NCI-H460 (cell line): ENCODE measurements at regions not wholly inside any gene's neighbourhood (a gene's known extent, or its start where the extent isn't known, plus 50 kb on each side); places are given as distances from the start of the nearest gene placed in this dataset.

Experiments
- DNase-seq: peaks from one replicate; pipeline ENCODE4 v3.0.0-alpha.2; 2016; ENCODE audit warnings: low read depth; ENCODE audit errors: extremely low read depth

DNA sequence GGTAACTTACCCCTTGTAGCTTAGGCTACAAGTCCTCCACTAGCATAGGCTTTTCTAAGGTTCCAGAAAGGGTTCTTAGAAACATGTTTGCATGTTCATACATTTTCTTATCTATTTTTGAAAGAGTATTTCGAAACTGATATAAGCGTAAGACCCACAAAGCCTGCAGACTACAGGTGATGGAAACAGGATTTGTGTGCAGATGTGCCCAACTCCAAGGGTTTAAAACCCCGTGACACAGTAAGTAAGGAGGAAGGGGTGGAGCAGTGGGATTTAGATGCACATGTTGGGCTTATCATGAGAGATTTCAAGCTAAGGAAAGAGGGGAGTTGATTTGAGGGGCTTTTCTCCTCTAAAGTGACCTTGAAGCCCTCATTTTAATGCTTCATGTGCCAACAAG is 164.7 kb downstream of the LTN1 start:
- DNase-seq, result no peak

DNA sequence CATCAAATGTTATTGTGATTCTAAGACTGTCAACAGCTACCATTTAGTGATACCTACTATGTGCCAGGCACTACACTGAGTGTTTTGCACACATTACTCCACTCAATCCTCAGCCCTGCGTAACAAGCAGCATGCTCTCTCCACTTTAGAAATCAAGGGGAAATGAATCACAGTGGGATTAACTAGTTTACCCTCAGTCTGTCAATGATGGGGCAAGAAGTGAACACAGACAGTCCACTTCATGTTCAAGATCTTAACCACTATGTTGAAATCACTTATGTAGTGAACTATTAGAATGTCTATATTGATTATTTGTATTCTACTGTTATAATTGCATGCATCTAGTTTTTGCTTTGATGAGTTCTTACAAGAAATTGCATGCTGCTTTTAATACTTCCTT is 165.3 kb downstream of the LTN1 start:
- no peak for DNase-seq

DNA sequence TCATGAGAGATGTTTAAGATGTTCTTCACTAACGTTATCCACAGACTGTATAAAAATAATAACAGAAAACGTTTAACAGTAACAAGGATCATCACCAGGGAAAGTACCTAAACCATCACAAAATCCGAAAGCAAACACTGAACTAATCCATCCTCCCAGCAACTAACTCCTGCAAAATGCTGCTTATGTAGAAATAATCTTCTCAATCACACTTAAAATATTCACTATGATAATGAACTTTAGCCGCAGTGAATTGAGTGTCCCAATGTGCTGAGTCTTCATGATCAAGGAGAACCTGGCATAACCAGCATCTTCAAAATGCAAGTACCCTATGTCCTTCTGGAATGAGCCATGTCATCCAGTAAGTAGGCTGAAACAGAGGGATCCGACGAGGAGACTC is 166.1 kb downstream of the LTN1 start:
- DNase-seq, result no peak

DNA sequence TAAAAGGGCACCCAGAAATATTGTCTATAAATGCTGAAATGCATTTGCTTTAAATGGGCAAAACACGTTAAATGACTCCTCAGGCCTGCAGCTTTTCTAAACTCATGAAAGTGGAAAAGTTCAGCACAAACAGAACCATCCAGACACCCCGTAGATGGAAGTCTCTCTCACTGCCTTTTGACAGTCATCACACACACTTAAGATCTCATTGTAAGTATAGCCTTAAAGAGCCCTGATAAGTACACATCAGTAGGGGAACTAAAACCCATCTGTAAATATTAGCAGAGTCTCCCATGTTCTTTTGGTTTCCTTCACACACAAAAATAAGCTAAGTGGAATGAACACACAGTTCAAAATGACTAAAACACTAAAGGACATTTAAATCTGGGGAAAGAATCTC is 166.7 kb downstream of the LTN1 start:
- DNase-seq, result no peak

DNA sequence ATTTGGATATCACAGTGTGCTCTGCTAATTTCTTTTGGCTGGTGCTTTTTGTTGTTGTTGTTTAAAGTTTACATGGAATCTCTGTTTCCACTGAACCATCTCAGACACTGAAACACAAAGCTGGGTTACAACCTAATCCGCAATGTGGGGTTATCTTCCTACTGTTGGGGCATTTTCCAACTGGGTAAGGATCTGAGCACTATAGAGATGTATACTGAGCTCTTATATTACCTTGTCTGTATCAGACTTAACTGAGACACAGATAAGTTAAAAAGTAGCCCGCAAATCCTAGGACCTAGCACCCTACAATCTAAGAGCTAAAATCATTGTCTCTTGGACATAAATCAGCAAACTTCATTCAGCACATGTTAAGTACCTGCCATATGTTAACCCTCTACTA is 169.2 kb downstream of the LTN1 start:
- no peak for DNase-seq

DNA sequence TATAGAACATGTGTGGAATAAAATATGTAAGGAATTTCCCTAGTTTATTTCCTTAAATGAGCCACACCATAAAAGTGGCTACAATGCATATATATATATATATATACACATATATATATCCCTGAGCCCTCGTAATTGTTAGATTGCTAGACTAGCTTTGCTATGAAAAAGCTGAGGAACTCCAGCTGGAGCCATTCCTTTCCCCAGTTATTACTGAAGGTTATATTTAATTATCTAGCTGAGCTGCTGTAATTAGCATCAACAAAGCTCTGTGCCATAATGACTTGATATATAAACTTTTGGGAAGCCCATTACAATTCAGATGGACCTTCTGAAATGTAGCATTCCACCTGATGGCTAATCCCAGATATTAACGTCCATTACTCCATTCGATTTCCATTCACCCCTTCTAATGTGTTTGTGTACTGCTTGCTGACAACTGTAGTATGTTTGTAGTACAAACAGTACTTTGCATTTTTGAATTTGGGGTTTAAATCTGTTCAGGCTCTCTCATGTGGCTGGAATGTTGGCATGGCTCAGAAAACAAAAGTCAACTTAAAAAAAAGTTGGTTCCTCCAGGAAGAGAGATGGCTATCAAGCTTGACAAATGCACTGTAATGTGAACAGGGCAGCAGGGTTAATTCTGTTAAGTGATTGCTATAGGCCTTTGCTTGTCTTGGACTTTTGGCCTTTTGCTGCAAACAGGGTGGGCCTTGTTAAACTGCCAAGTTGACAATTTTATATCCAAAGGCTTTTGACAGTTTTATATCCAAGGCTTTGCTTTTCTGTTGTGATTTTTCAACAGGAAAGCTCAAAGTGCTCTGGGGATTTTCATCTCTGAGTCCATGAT is 170.0 kb downstream of the LTN1 start:
- DNase-seq, result no peak

DNA sequence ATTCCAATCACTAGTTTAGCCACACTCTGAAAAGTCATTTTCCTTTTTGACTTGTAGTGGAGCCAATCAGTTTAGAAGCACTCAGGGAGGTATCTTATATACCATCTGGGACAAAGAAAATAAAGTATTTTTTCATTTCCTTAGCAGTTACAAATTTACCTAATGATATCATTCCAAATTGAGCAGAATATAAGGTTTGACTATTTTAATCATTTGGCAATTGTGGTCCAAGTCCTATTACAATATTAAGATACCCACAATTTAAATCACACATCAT is 170.6 kb downstream of the LTN1 start:
- DNase-seq, result no peak

DNA sequence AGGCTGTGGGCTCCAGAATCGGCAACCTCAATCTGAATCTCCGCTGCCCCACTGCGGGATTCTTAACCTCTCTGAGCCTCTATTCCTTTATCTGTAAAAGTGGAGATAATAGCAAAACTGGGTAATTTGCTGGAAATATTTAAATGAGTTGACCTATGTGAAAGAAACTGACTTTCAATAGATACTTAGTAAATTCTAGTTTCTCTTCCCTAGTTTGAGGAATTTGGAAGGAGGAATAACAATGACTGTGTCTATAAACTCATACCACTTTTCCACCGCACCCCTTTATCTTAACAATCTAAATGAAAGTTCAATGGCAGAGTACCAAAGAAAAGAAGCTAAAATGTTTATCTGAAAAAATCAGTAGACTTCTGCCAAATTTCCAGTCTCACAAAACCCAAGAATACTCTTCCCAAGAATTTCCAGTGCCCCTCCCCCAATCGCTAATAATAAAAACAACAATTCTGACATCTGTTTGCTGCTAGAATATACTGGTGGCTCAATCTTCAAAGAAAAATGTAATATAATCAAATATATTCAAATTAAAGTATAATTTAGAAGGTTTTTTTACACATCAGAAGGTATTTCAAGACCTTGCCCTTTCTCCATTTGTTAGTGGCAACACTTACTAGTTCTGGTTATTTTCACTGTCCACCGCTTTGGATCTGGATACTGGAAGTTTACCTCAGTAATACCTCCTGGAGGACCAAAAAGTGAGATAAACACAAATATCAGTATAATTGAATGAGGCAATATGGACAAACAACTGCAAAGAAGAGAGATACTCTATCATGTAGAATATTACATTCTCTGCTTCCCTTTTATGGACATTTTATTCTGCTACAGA is 171.2 kb downstream of the LTN1 start:
- no peak for DNase-seq

DNA sequence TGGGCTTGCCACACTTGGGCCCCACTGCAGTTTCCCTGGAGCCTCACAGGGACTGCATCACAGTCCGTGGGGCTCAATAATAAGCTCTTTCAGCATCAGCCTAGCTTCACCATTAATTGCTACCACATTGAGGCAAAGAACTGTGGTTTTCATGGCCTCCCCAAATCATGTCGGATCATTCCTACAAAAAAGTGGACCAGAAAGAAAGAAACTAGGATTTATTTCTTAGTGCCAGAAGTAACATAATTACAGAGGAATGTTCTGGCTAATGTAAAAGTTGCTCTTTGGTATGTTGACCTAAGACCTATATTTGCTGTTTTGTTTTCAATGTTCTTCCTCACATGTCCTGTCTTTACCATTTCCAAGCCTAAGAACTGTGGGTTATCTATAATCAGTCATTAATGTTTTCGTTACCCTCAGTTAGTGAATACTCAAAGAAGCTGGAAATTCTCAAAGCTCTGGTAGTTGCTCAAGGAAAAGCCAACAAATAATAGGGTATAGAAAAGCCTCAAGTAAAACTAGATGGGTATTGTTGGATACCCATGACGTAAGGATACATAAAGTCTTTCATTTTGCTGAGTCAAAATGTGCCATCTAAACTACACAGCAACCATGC is 173.9 kb downstream of the LTN1 start:
- DNase-seq, result no peak

DNA sequence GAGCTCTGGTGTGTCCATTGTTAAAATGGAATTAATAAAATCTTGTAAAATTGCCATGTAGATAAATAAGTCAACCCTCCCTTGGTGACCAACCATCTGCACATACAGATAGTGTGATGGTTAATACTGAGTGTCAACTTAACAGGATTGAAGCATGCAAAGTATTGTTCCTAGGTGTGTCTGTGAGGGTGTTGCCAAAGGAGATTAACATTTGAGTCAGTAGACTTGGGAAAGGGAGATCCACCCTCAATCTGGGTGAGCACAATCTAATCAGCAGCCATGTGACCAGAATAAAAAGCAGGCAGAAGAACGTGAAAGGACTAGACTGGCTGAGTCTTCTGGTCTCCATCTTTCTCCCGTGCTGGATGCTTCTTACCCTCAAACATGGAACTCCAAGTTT is 174.8 kb downstream of the LTN1 start:
- no peak for DNase-seq

DNA sequence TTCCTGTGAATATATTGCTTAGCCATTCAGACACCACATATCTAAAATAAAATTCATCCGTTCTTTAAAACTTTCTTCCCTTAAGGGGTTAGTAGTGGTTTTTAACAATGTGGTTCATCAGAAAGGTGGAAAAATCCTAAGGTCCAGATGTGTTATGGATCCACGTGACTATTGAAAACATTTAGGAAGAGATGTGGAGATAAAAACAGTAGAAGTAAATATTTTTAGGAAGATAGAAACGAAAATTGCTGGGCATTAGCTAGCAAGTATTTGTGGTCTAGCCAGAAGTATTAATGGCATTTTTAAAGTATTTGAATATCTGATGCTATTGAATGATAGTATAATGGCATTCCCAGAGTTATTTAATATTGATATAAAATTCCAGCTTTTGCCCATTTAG is 180.8 kb downstream of the LTN1 start:
- no peak for DNase-seq

DNA sequence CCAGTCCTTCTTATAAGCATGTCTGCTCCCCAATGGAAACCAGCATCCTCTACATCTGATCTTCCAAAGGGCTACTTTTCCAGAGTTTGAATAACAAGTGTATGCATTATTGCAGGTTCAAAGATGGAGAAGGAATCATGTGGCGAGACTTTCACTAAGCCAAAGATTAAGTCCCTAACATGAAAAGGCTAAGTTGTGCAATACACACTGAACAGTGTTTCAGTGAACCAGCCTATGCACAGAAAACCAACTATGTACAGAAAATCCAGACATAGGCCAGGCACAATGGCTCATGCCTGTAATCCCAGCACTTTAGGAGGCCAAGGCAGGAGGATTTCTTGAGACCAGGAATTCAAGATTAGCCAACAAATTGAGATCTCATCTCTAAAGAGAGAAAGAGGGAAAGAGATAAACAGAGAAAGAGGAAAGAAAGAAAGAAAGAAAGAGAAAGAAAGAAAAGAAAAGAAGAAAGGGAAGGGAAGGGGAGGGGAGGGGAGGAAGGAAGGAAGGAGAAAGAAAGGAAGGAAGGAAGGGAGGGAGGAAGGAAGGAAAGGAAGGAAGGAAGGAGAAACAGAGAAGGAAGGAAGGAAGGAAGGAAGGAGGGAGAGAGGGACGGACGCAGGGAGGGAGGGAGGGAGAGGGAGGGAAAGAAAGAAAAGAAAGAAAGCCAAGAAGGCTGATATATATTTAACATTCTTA is 181.7 kb downstream of the LTN1 start:
- no peak for DNase-seq

DNA sequence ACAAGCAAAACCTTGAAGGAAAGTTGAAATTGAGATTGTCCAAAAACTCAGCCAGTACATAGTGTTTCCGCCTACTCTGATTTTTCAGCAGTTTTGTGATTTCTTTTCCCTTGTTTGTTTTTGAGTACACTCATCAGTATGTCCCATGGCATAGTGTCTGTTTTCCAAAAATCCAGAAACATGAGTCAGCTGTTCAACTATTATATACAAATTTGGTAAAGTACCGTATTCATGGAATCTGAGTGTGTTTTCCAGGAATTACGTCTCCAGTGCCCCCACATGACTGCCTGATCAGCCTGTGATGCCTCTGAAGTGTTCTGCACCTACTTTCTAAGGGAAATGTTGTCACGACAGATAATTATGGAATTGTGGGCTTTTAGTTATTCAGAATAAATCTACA is 186.8 kb downstream of the LTN1 start:
- no peak for DNase-seq

DNA sequence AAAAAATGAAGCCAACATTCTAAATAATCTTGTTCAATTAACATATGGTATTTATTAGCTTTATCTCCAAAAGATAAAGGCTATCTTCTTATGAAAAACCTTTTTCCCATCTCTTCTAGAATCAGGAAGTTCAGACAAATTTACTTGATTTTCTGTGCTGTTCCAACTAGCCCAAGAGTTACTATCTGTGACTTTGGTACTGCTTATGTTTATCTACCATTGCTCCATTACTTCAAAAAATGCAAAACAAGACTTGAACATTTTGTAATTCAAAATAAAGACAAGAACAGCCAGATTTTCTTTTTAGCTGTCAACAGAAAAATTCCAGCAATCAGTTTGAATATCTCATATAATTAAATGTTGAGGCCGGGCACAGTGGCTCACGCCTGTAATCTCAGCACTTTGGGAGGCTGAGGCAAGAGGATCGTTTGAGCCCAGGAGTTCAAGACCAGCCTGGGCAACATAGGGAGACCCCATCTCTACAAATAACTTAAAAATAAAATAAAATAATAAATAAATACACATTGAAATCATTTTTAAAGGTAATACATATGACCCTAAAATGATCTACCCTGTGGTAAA is 188.5 kb downstream of the LTN1 start:
- no peak for DNase-seq

DNA sequence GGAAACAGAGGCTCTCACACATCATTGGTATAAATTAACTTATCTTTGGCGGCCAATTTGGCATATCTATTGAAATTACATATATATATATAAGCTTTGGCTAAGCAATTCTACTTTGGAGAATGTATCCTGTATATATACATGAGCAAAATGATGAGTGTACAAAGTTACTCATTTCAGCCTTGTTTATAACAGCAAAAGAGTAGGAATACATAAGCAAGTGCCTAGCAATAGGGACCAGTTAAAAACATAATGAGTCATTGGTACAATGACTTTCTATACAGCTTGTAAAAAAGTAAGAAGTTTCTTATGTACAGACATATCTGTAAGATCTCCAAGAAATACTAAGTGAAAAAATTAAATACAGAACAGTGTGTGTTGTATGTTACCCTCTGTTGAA is 190.8 kb downstream of the LTN1 start:
- no peak for DNase-seq

DNA sequence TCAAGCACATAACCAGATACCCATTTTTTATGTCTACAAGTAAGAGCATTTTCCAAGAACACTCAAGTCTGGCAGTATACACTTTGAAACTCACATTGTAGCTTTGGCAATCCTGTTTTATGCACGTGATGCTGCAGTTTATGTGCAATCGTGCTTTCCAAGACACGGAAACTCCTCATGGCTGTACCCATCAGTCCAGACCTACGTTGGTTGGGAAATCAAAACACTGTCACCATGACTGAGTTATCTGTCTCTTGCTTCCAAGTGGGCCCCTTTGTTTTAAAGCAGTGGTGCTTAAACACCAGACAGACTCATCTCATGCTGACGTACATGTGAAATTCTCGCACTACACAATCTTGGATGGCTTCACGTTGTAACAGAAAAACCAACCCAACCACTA is 192.8 kb downstream of the LTN1 start:
- DNase-seq, result no peak

DNA sequence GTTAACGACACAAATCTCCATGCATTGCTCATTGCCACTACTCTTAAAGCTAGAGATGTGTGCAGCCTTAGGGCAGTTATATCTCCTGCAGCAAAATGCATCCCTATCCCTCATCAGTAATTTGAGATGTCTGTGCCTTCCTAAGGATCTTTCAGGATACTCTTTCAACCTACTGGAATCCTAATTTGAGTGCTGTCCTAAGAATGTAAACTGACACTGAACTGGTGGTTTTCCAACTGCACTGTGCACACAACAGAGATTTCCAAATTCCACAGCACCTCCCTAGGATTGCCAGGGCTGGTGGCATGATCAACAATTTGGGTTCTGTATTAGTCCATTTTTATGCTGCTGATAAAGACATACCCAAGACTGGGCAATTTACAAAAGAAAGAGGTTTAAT is 193.9 kb downstream of the LTN1 start:
- DNase-seq, result no peak

DNA sequence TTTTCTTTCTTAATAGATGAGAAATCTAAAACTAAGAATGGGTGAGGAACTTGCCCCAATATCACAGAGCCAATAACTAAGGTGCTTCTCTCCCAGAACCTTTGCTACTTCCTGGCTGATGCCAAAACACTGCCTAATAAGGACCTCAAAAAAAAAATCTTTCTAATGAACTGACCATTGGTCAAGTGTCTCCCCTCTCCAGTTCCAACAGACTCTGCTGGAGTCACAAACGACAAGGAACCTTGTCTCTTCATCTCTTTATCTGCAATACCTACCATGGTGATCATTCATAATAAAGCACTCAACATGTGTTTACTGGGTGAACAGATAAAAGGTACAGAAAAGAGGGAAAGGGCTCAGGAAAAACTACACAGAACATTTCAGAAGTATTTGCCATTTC is 197.4 kb downstream of the LTN1 start:
- no peak for DNase-seq

DNA sequence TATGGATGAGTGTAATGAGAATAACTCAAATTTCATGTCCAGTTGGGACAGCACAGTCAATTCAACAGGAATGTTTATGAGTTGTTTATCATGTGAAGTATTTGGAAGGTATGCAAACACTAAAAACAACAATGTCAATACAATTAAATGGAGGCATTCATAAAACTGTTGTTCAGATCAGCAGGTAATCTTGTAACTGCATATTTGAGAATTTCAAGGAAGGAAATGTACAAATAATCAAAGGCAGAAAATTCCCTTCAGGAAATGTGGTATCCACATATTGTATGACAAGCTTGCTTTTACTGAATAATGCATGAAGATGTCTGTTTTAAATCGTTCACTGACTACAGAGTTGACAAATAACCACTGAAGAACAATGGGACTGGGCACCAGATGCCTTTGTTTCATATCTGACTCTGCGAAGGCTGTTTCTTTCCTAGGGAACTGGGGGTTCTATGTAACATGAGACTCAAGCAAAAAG is 198.3 kb downstream of the LTN1 start:
- DNase-seq, result no peak

DNA sequence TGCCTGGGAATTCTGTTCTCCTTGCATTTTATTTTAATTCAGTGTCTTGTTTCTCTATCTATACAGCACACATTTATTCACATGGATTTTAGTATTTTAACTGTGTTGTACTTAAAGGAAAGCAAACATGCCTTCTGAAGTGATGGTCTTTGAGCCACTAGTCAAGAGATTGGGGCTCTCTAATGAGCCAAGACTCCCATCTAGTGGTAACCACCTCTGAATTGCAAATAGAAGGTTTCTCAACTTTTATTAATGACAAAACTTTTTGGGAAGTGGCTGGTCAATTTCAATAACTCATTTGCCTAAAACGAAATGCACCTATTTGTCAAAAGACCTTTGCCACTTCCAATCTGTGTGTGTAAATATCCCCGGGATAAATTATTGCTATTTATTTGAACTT is 199.6 kb downstream of the LTN1 start:
- DNase-seq, result no peak
